ENCODE measurements at regions not wholly inside any gene's neighbourhood (a gene's known extent, or its start where the extent isn't known, plus 50 kb on each side); places are given as distances from the start of the nearest gene placed in this dataset.

DNA sequence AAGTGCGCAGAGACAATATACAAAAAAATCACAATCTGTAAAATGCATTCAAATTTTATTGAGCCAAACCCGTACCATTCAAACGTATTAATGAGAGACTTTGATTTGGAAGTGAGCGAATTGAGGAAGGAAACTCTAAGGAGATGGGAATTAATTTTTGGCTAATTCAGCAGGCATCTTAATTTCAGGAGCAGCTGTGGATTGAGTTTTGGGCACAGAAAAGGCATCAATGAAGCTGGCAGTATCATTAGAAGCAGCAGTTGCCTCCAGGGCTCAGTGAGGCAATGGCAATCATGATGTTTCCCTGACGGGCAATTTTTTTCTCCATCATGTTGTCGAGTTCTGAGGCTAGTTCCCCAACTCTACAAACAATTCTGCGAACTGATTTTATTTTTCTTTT is 2041.6 kb downstream of the NCAM2 start:
- in situ Hi-C loops (cut with HindIII; ENCODE audit: low sequenced_read_pairs), result no loop called here
- H3K4me3 ChIP-seq (ENCODE audit: low read depth, low read length), result no peak overlapping the region
- no peak for DNase-seq (ENCODE audit: low read depth, low spot score)
- TF ChIP-seq, protein P1, sequence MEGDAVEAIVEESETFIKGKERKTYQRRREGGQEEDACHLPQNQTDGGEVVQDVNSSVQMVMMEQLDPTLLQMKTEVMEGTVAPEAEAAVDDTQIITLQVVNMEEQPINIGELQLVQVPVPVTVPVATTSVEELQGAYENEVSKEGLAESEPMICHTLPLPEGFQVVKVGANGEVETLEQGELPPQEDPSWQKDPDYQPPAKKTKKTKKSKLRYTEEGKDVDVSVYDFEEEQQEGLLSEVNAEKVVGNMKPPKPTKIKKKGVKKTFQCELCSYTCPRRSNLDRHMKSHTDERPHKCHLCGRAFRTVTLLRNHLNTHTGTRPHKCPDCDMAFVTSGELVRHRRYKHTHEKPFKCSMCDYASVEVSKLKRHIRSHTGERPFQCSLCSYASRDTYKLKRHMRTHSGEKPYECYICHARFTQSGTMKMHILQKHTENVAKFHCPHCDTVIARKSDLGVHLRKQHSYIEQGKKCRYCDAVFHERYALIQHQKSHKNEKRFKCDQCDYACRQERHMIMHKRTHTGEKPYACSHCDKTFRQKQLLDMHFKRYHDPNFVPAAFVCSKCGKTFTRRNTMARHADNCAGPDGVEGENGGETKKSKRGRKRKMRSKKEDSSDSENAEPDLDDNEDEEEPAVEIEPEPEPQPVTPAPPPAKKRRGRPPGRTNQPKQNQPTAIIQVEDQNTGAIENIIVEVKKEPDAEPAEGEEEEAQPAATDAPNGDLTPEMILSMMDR (IDR thresholded peaks at IDR 0.05; ENCODE audit: low read depth, low read length), result no peak

DNA sequence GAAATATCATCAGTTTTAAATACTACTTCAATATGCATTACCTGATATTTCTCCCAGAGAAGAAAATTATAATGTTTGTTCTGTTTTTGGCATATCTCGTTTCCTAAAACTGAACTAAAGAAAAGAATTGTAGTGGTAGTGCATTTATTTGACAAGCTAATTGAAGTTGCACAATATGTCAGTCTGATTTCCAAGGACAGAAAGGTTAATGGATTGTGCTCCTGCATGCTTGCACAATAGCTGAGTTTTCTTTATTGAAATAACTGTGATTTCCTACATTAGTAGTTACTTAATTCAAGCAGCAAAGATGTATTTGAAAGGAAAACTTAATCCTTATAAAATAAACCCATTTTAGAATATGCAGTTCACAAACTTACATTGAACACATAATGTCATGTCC is 2047.7 kb downstream of the NCAM2 start:
- TF ChIP-seq, protein P1 (IDR thresholded peaks at IDR 0.05; ENCODE audit: low read depth, low read length), result no peak
- H3K4me3 ChIP-seq (ENCODE audit: low read depth, low read length), result no peak overlapping the region
- no peak for DNase-seq (ENCODE audit: low read depth, low spot score)
- in situ Hi-C loops (cut with HindIII; ENCODE audit: low sequenced_read_pairs), result no loop called here

DNA sequence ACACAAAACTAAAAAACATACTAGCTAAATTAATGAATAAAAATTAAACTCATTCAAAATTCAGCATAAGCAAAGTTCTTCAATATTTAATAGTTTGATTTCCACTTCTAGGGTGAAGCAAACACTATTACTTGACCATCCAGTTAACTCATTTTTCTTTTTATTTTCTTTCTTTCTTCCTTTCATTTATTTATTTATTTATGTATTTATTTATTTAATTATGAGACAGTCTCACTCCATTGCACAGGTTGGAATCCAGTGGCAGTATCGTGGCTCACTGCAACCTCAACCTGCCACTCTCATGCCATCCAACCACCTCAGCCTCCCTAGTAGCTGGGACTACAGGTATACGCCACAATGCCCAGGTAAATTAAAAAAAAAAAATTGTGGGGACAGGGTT is 2069.5 kb downstream of the NCAM2 start:
- TF ChIP-seq, protein P1 (IDR thresholded peaks at IDR 0.05; ENCODE audit: low read depth, low read length), result no peak
- DNase-seq (ENCODE audit: low read depth, low spot score), result no peak
- in situ Hi-C loops (cut with HindIII; ENCODE audit: low sequenced_read_pairs), result no loop called here
- no peak overlapping the region for H3K4me3 ChIP-seq (ENCODE audit: low read depth, low read length)

DNA sequence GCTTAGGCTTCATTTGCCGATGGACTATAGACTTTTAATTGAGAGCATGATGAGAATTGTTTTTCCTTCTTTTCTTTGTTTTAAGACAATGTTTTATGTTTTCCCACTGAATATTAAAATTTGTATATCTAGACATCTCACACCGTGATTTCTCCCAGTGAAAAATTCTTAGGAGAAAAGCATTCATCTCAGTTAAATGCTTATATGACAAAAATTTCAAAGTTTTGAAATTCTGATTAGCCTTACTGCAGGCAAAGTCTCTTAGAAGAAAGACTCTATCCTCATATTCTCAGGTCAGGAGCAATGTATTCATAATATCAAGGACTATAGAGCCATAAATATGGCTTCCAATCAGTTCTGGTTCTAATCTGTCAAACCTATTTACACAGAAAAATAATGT is 2085.0 kb downstream of the NCAM2 start:
- in situ Hi-C loops (cut with HindIII; ENCODE audit: low sequenced_read_pairs), result no loop called here

DNA sequence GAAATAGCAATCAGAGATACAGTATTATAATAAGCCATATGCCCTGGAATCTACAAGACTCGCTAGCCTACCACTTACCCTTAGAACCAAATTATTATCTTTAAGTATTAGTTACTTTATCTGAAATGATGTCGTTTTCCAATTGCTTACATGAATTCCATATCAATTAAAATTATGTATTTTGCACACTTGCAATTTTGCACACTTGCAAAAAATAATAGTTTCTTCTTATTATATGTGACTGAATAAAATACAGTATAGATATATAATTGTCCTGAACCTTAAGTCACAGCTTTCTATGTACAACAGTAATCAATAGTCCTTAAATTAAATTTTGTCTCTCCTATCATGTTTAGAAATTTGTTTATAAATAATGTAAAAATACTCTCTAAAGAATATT is 2095.1 kb downstream of the NCAM2 start:
- TF ChIP-seq, protein P1 (IDR thresholded peaks at IDR 0.05; ENCODE audit: low read depth, low read length), result no peak
- in situ Hi-C loops (cut with HindIII; ENCODE audit: low sequenced_read_pairs), result no loop called here
- no peak overlapping the region for H3K4me3 ChIP-seq (ENCODE audit: low read depth, low read length)
- no peak for DNase-seq (ENCODE audit: low read depth, low spot score)

More for the DNA sequence above, 2085.0 kb downstream of the NCAM2 start:
- TF ChIP-seq, protein P1 (IDR thresholded peaks at IDR 0.05; ENCODE audit: low read depth, low read length), result no peak
- DNase-seq (ENCODE audit: low read depth, low spot score), result no peak
- H3K4me3 ChIP-seq (ENCODE audit: low read depth, low read length), result no peak overlapping the region

DNA sequence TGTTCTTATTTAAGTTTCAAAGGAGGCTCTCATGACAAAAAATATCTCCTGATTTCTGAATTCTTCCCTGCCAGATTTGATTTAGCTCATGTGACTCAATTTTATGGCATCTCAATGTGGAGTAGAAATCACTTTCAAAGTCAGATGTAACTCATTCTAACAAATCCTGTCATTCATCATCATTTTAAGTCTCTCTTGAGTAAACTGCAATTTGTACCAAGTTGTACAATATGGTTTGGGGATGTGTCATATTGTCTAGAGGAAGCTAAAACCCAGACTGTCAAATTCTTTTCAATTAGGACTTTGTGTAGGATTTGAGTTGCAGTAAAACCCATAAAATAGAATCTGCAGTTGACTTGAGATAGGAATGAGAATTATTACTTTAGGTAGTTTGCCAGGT is 2101.0 kb downstream of the NCAM2 start:
- TF ChIP-seq, protein P1 (IDR thresholded peaks at IDR 0.05; ENCODE audit: low read depth, low read length), result no peak
- H3K4me3 ChIP-seq (ENCODE audit: low read depth, low read length), result no peak overlapping the region
- DNase-seq (ENCODE audit: low read depth, low spot score), result no peak
- in situ Hi-C loops (cut with HindIII; ENCODE audit: low sequenced_read_pairs), result no loop called here

DNA sequence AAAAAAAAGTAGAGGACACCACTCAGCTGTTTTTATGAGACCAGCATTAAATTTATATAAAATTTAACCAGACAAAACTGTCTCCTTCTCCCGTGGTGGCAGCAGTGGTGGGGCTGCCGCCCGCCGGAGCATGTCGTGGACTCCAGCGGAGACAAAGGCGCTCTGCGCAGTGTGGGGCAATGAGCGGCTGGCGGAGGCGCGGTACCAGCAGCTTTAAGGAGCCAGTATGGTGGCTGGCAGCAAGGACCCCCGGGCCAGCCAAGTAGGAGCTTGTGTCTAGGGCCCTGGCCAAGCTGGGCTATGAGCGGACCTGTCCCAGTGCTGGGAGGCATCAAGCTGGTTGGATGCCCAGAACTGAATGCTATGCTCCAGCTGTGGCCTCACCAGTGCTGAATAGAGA is 2102.9 kb downstream of the NCAM2 start:
- TF ChIP-seq, protein P1 (IDR thresholded peaks at IDR 0.05; ENCODE audit: low read depth, low read length), result no peak
- no peak overlapping the region for H3K4me3 ChIP-seq (ENCODE audit: low read depth, low read length)
- DNase-seq (ENCODE audit: low read depth, low spot score), result no peak
- in situ Hi-C loops (cut with HindIII; ENCODE audit: low sequenced_read_pairs), result no loop called here
